Stimulated activated naive B cell treated with anti-CD40 and anti-IgM and Interleukin-4, amounts not matched to agents 10 μg/mL and 1 μg/mL and 100 μg/mL, for 72 hours (primary cell): ENCODE measurements at regions not wholly inside any gene's neighbourhood (a gene's known extent, or its start where the extent isn't known, plus 50 kb on each side); places are given as distances from the start of the nearest gene placed in this dataset.

Experiments used
- ATAC-seq, 2 donors: fragments of 150-1000 bp; cut with Tn5 transposase; replicated peaks; 2 replicates each; pipeline ENCODE4 v1.10.0; 2021; ENCODE audit warnings: moderate library complexity in 1 of 2
- DNase-seq: peaks from one replicate; pipeline ENCODE4 v3.0.0; 2021
- H3K27ac Mint-ChIP-seq: one replicate; pipeline ENCODE4 v1.8.0; 2022; ENCODE audit warnings: mild to moderate bottlenecking, mixed read lengths
- H3K27me3 Mint-ChIP-seq, 2 donors: one replicate each; pipeline ENCODE4 v1.8.0; 2022; ENCODE audit warnings: mixed read lengths in 2 of 2
- H3K36me3 Mint-ChIP-seq, 2 donors: one replicate each; pipeline ENCODE4 v1.8.0; 2022; ENCODE audit warnings: mixed read lengths in 2 of 2, mild to moderate bottlenecking in 1 of 2
- H3K4me1 Mint-ChIP-seq, 2 donors: one replicate each; pipeline ENCODE4 v1.8.0; 2022; ENCODE audit warnings: mixed read lengths in 2 of 2, mild to moderate bottlenecking in 1 of 2
- H3K4me3 Mint-ChIP-seq, 2 donors: one replicate each; pipeline ENCODE4 v1.8.0; 2022; ENCODE audit warnings: mild to moderate bottlenecking in 2 of 2, mixed read lengths in 2 of 2, moderate library complexity in 1 of 2
- H3K9me3 Mint-ChIP-seq, 2 donors: one replicate each; pipeline ENCODE4 v1.8.0; 2022; ENCODE audit warnings: mixed read lengths in 2 of 2, mild to moderate bottlenecking in 1 of 2

- Mint-ChIP-seq H3K27me3 (peaks cover 21 to 23% of the 10 kb centered on the region in 2 donors), H3K9me3 (no peaks in the 10 kb centered on the region), H3K27ac (no peak overlapping the region), H3K4me3 (no peak overlapping the region), H3K4me1 (no peaks in the 10 kb centered on the region), H3K36me3 (no peaks in the 10 kb centered on the region)
- ATAC-seq (no peak), DNase-seq (no peak)
Observed at GRCh38 chr2:236717729-236718128, 148.1 kb downstream of the ACKR3 start.

DNA sequence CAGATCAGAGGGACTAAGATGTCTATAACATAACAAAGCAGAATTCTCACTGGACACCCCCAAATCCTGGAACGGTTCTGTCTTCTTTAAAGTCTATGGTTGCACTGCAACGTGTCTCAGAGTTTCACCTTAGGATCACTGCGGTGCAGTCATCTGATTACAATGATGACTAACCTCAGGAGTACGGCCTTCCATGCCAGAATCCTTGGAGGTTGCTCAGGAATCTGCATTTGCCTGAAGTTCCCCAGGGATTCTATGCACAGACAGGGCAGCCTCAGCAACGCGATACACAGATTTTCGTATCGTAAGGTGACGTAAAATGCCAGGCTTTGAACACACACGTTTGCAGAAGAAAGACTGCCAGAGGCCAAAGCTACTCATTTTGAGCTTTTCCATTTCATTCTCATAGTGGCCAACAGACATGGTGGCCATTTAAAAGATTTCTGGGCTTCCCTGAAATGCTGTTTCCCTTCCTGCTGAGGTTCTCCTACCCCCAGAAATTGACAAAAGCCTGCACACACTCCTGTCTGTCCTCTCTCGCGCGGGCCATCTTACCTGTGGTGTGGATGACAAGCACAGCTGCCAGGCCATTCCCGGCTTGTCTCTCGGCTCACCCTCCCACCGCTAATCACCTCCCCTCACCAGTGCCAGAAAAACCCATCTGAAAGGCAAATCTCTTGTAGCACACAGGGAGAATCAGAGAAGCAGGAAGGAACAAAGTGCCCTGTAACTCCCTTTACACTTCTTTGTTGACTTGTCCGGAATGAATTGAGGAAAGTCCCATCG is 148.8 kb downstream of the ACKR3 start:
- no peak overlapping the region for H3K4me3 Mint-ChIP-seq
- no peaks in the 10 kb centered on the region for H3K9me3 Mint-ChIP-seq
- DNase-seq (no peak), ATAC-seq (no peak)
- no peak overlapping the region for H3K27ac Mint-ChIP-seq
- H3K4me1 Mint-ChIP-seq = no peaks in the 10 kb centered on the region
- H3K36me3 Mint-ChIP-seq = no peaks in the 10 kb centered on the region
- H3K27me3 Mint-ChIP-seq = peaks cover 21 to 23% of the 10 kb centered on the region in 2 donors

DNA sequence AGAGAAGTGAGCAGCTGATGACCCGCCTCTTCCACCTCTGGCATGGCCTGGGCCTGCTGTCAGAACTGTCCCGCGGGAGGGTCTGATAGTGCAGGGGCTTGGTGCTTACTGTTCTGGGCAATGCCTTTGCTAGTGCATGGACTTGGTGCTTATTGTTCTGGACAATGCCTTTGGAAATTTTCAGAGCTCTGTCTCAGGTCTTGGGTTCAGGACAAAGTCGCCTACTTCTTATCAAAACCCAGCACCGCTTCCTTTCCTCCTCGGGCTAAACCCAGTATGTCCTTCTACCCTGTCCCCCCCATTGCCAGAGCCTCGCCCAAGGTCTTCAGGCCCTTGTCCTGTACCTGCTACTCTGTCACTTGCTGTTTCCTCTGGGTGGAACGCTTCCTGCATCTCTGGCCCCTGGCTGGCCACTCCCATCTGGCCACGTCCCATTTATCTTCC is 149.6 kb downstream of the ACKR3 start:
- ATAC-seq (no peak), DNase-seq (no peak)
- H3K36me3 Mint-ChIP-seq = no peaks in the 10 kb centered on the region
- no peak overlapping the region for H3K27ac Mint-ChIP-seq
- no peaks in the 10 kb centered on the region for H3K9me3 Mint-ChIP-seq
- no peak overlapping the region for H3K4me3 Mint-ChIP-seq
- no peaks in the 10 kb centered on the region for H3K4me1 Mint-ChIP-seq
- H3K27me3 Mint-ChIP-seq = peaks cover 21 to 23% of the 10 kb centered on the region in 2 donors

DNA sequence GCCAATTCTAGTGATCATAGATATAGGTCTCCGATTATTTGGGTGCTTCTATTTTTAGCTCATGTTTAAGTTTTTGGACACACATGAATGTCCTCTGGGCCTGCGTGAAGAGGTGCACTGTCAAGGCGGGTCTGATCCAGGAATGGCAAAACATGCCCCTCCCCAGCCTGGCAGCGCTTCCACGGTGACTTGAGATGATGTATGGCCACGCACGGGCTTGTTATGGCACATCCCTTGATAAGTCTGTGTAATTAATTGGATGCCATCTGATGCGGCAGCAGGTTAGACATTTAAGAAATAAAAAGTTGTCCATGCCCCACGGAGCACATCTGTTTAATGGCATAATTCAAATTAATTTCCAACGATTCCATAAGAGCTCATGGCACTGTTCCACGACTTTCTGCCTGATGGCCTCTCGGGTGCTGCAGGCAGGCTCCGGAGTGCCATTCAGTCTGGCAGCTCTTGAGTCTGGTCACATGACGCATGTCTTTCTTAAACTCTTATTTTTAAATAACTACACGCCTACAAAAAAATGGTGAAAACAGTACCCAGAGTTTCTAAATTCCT is 151.4 kb downstream of the ACKR3 start:
- no peaks in the 10 kb centered on the region for H3K4me1 Mint-ChIP-seq
- no peak for ATAC-seq
- H3K9me3 Mint-ChIP-seq = no peaks in the 10 kb centered on the region
- no peak overlapping the region for H3K4me3 Mint-ChIP-seq
- no peak for DNase-seq
- H3K36me3 Mint-ChIP-seq = no peaks in the 10 kb centered on the region
- peaks cover 8 to 16% of the 10 kb centered on the region in 2 donors for H3K27me3 Mint-ChIP-seq
- no peak overlapping the region for H3K27ac Mint-ChIP-seq

- DNase-seq = no peak
- no peaks in the 10 kb centered on the region for H3K36me3 Mint-ChIP-seq
- H3K4me3 Mint-ChIP-seq = no peak overlapping the region
- H3K27me3 Mint-ChIP-seq = peaks cover 8 to 12% of the 10 kb centered on the region in 2 donors
- no peaks in the 10 kb centered on the region for H3K9me3 Mint-ChIP-seq
- ATAC-seq = no peak
- H3K4me1 Mint-ChIP-seq = no peaks in the 10 kb centered on the region
- H3K27ac Mint-ChIP-seq = no peak overlapping the region
Observed at GRCh38 chr2:236724200-236724599, 154.6 kb downstream of the ACKR3 start.

DNA sequence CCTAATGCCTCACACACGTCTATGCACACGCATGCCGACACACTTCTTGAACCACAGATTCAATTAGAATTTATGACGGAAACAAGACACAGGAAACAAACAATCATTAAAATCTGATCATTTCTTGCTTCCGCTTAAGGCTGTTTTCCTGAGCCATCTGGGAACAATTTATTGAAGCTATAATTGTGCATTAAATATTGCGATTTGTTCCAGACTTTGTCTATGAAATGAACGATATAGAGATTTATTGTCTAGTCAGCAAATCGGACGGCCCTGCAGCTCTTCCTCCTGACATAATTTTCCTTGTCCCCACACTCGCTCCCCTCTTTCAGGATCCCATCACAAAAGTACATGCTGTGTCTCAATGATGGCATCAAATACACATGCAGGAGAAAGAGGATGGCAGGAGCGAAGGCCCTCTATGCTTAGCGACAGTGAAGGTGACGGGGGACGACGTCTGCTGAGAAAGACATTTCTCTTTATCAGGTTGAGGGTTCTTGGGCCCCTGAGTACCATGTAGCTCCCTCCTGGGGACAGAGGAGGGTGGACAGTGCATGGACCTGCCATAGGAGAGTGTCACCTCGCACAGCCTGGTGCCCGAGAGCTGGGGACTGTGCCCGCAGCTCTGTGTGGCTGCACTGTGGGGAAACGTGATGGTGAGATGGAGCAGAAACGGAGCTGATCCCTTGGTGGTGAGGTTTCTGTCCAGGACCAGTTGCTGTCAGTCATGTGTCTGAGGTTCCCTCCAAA is 157.3 kb downstream of the ACKR3 start:
- H3K36me3 Mint-ChIP-seq = no peaks in the 10 kb centered on the region
- ATAC-seq (no peak), DNase-seq (no peak)
- no peaks in the 10 kb centered on the region for H3K4me1 Mint-ChIP-seq
- H3K9me3 Mint-ChIP-seq = no peaks in the 10 kb centered on the region
- no peak overlapping the region for H3K27ac Mint-ChIP-seq
- peaks cover 9 to 10% of the 10 kb centered on the region in 2 donors for H3K27me3 Mint-ChIP-seq
- H3K4me3 Mint-ChIP-seq = no peak overlapping the region

DNA sequence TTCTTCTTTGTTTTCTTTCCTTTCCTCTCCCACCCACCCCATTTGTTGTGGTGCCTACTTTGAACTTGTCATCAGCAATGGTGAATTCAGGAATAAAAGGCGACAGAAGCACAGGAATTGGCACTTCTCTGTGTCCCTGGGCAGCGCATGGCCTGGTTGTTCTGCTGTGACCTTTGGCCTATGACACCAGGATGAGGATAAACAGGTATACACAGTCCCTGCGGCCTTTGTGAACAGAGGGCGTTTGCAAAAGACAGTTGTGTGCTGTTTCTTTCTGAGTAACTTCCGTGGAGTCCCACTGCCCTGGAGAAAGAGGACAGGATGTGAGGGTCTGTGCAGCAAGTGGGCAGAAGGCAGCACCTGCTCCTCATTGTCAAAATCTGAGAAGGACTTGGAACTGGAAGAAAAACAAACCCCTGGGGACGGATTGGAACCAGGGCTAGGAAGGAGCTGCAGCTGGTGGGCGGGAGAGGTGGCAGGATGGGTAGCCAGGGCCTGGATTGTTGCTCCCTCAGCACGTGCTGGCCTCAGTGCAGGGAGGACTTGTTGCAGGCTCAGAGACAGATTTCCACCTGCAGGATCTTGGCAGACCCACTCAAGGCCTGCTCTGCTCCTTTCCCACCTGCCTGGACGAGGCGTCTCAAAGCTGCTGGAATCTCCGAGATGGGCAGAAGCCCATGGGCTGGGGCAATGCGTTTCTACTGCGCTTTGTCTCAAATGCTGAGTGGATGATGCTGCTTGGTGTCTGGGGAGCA is 159.5 kb downstream of the ACKR3 start:
- no peak overlapping the region for H3K4me3 Mint-ChIP-seq
- peaks cover 9 to 10% of the 10 kb centered on the region in 2 donors for H3K27me3 Mint-ChIP-seq
- H3K27ac Mint-ChIP-seq = no peak overlapping the region
- H3K4me1 Mint-ChIP-seq = no peaks in the 10 kb centered on the region
- no peaks in the 10 kb centered on the region for H3K9me3 Mint-ChIP-seq
- no peaks in the 10 kb centered on the region for H3K36me3 Mint-ChIP-seq
- no peak for DNase-seq
- no peak for ATAC-seq

DNA sequence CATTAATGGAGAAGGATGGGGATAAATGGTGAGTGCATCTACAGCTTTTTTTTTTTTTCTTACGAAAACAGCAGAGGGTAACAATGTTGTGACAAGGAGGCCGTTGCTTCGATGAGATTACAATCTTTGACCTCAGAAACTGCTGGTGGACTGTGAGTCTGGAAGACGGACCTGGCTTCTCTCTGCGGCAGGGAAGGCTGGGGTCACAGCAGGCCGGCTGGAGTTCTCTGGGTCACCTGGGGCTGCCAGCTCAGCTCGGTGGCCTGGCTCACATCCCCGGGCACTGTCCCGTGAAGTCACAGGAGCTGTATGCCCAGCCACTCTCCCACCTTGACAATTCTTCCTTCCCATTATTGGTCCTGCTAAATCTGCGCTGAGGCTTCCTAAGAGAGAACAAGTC is 160.8 kb downstream of the ACKR3 start:
- Mint-ChIP-seq H3K27ac (no peak overlapping the region), H3K4me1 (no peaks in the 10 kb centered on the region), H3K9me3 (no peaks in the 10 kb centered on the region), H3K27me3 (peaks cover 5 to 10% of the 10 kb centered on the region in 2 donors), H3K36me3 (no peaks in the 10 kb centered on the region), H3K4me3 (no peak overlapping the region)
- DNase-seq = no peak
- ATAC-seq = no peak

DNA sequence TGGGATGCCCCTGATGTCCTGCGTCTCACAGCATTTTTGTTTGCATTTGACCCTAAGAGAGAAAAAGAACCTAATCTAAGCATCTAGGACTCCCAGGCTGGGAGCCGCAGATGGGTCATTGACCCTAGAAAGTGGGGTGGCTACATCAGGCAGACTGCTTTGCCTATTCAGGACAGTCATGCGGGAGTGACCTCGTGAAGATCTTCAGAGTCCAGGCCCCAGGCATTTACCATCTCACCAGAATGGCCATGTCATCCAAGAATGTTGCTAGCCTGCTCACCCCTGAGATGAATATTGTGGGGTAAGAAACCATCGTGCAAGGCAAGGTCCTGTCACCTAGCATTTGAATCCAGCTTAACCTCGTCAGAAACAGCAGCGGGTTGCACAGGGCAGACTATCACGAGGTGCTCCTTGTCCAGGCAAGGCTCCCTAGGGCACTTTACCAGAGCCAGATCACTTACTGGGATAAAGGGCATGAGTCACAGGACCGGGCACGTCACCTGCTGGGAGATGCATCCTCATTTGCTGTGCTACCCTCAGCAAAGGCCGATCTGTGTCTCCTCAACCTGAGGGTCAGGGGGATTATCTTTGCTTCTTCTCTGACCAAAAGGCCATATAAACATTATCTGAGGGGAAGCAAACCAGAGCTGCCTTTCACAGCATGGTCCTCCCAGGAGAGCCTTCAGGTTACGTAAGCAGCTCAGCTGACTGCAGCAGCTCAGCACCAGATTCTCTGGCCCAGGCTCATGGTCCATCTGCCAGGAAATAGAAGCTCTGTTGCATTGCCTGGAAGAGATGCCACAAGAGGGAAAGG is 162.3 kb downstream of the ACKR3 start:
- DNase-seq = no peak

DNA sequence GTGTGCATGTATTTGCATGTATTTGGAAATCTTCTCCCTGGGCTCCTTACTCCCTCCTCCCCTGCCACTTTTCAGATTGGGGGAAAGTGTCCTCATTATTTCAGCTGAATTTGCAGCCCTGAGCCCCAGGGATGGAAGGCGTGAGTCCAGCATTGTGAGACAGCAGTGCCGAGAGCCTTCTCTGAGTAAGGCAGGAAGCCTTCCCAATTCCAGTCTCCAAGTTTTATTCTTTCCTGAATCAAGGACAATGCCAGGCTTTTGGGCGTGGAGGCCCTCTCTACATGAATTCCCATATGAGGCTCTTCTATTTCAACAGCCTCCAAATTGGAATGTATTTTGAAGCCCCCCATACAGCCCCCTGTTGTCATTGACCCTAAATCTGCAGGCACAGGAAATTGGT is 163.5 kb downstream of the ACKR3 start:
- no peak overlapping the region for H3K4me3 Mint-ChIP-seq
- DNase-seq = no peak
- H3K27me3 Mint-ChIP-seq = peaks cover 0 to 16% of the 10 kb centered on the region in 2 donors
- ATAC-seq = no peak
- H3K27ac Mint-ChIP-seq = no peak overlapping the region
- H3K4me1 Mint-ChIP-seq = no peaks in the 10 kb centered on the region
- H3K9me3 Mint-ChIP-seq = no peaks in the 10 kb centered on the region
- H3K36me3 Mint-ChIP-seq = no peaks in the 10 kb centered on the region

More for the DNA sequence above, 162.3 kb downstream of the ACKR3 start:
- no peak overlapping the region for H3K4me3 Mint-ChIP-seq
- ATAC-seq = no peak
- no peaks in the 10 kb centered on the region for H3K4me1 Mint-ChIP-seq
- peaks cover 2 to 16% of the 10 kb centered on the region in 2 donors for H3K27me3 Mint-ChIP-seq
- H3K36me3 Mint-ChIP-seq = no peaks in the 10 kb centered on the region
- no peak overlapping the region for H3K27ac Mint-ChIP-seq
- no peaks in the 10 kb centered on the region for H3K9me3 Mint-ChIP-seq

GRCh38 chr2:236735825-236736238 is 166.2 kb downstream of the ACKR3 start:
- no peaks in the 10 kb centered on the region for H3K4me1 Mint-ChIP-seq
- DNase-seq = no peak
- peaks cover 0 to 6% of the 10 kb centered on the region in 2 donors for H3K9me3 Mint-ChIP-seq
- no peak overlapping the region for H3K27ac Mint-ChIP-seq
- peaks cover 9 to 12% of the 10 kb centered on the region in 2 donors for H3K27me3 Mint-ChIP-seq
- H3K4me3 Mint-ChIP-seq = no peak overlapping the region
- ATAC-seq = no peak
- H3K36me3 Mint-ChIP-seq = no peaks in the 10 kb centered on the region

DNA sequence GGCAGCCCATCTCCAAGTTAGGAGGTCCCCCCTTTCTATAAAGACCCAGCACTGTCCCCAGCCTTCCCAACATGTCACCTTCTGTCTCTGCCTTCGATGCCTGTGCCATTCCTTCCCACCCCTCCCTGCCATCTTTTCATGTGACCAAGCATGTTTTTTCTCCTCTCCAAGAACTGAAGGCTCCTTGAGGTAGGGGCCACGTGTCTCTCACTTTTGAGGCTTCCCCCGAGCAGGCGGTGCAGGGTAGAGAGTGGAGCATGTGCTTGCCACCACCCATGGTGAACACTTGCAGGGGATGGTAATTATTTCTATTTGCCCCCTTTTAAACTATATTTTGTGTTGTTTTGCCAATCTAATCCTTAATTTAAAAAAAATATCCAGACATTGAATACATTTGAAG is 168.4 kb downstream of the ACKR3 start:
- DNase-seq (no peak), ATAC-seq (no peak)
- Mint-ChIP-seq H3K4me1 (no peaks in the 10 kb centered on the region), H3K27me3 (peaks cover 9 to 12% of the 10 kb centered on the region in 2 donors), H3K4me3 (no peak overlapping the region), H3K36me3 (no peaks in the 10 kb centered on the region), H3K27ac (no peak overlapping the region), H3K9me3 (peaks cover 0 to 6% of the 10 kb centered on the region in 2 donors)

DNA sequence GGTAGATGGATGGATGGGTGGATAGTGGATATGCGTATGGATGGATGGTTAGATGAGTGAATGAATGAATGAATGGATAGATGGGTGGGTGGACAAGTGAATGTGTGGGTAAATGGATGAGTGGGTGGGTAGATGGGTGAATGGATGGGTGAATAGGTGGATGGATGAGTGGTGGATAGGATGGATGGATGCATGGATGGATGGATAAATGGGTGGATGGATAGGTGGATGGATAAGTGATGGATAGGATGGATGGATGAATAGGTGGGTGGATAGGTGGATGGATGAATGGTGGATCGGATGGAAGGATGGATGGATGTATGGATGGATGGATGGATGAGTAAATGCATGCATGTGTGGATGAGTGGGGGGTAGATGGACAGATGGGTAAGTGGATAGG is 169.3 kb downstream of the ACKR3 start:
- H3K4me1 Mint-ChIP-seq = no peaks in the 10 kb centered on the region
- no peak for DNase-seq
- no peak overlapping the region for H3K4me3 Mint-ChIP-seq
- no peaks in the 10 kb centered on the region for H3K36me3 Mint-ChIP-seq
- no peak for ATAC-seq
- peaks cover 0 to 6% of the 10 kb centered on the region in 2 donors for H3K9me3 Mint-ChIP-seq
- H3K27me3 Mint-ChIP-seq = peaks cover 9 to 12% of the 10 kb centered on the region in 2 donors
- H3K27ac Mint-ChIP-seq = no peak overlapping the region
